Esophagus squamous epithelium (tissue), 5 donors: ENCODE measurements at regions not wholly inside any gene's neighbourhood (a gene's known extent, or its start where the extent isn't known, plus 50 kb on each side); places are given as distances from the start of the nearest gene placed in this dataset.

Source experiments
- DNase-seq: peaks from one replicate; lab custom pipeline; 2025; lab: John Stamatoyannopoulos, UW
- H3K27ac ChIP-seq, 4 donors: fragments of 200-600 bp; sonication (generic); one replicate each; pipeline ENCODE4 v1.5.1; 2016 to 2019; ENCODE audit warnings: mild to moderate bottlenecking in 1 of 4
- H3K27me3 ChIP-seq, 4 donors: fragments of 200-600 bp; sonication (generic); 1 replicate in 3 of 4; 2 replicates in 1 of 4; pipeline versions ENCODE4 v1.5.1 to v1.6.0; 2017 to 2021; ENCODE audit warnings: antibody characterized with exemption in 1 of 4
- H3K36me3 ChIP-seq, 3 donors: fragments of 200-600 bp; sonication (generic); one replicate each; pipeline ENCODE4 v1.5.1; 2016 to 2019
- H3K4me1 ChIP-seq, 3 donors: fragments of 200-600 bp; sonication (generic); one replicate each; pipeline ENCODE4 v1.5.1; 2017 to 2019
- H3K4me3 ChIP-seq, 4 donors: fragments of 200-600 bp; sonication (generic); 1 replicate in 3 of 4; 2 replicates in 1 of 4; pipeline ENCODE4 v1.5.1; 2016 to 2019; ENCODE audit warnings: mild to moderate bottlenecking in 2 of 4, moderate library complexity in 1 of 4
- H3K9me3 ChIP-seq, 3 donors: fragments of 200-600 bp; sonication (generic); one replicate each; pipeline ENCODE4 v1.5.1; 2016 to 2019
- POLR2A ChIP-seq, 4 donors: fragments of 450-650 bp; IDR thresholded peaks; one replicate each; pipeline ENCODE4 v1.6.1; 2017; ENCODE audit warnings: antibody characterized with exemption in 4 of 4, mild to moderate bottlenecking in 4 of 4, moderate library complexity in 3 of 4
- WGBS, 2 donors: methylation state at CpG; one replicate each; pipeline ENCODE4 v1.1.5; 2018; 5-methylcytosine and 5-hydroxymethylcytosine counted together
- intact Hi-C: fragments of 100-400 bp; cut with DNase I; formaldehyde crosslinking; loops from one replicate; pipeline ENCODE4 v1.15.0; 2022
- TF ChIP-seq, protein P1 (sequence below), 6 experiments: fragments of 450-650 bp in 4 of 6; fragments of 200-600 bp in 2 of 6; sonication (generic) in 2 of 6; IDR thresholded peaks; one replicate each; pipeline ENCODE4 v1.5.1; 2016 to 2019; ENCODE audit warnings: antibody characterized with exemption in 6 of 6, mild to moderate bottlenecking in 4 of 6, moderate library complexity in 4 of 6
- donor health status: DM: yes; HTN: yes; CAD: no.

DNA sequence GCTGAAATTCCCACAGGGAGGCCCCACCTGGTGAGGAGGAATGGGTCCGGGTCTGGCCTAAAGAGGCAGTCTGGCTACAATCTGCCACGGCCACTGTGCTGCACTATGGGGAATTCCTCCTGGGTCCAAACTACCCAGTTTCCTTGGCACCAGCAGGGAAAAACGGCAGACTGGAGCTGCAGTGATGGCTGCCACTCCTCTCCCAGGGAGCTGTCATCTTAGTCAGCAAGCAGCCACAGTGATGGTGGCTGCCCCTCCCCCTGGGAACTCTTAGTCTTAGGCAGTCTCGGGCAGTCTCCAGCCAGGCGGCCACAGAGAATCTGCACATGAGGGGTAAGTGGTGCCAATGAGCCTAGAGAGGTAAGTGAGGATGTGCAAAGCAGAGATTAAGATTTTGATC is 205.8 kb downstream of the TMEM38B start:
- Histone ChIP-seq H3K36me3 (no peaks in the 10 kb centered on the region), H3K9me3 (no peaks in the 10 kb centered on the region), H3K4me1 (no peaks in the 10 kb centered on the region), H3K27ac (no peak overlapping the region), H3K27me3 (no peaks in the 10 kb centered on the region), H3K4me3 (no peak overlapping the region)
- intact Hi-C loops, result no loop called here
- no peak for DNase-seq
- TF ChIP-seq, protein P1, sequence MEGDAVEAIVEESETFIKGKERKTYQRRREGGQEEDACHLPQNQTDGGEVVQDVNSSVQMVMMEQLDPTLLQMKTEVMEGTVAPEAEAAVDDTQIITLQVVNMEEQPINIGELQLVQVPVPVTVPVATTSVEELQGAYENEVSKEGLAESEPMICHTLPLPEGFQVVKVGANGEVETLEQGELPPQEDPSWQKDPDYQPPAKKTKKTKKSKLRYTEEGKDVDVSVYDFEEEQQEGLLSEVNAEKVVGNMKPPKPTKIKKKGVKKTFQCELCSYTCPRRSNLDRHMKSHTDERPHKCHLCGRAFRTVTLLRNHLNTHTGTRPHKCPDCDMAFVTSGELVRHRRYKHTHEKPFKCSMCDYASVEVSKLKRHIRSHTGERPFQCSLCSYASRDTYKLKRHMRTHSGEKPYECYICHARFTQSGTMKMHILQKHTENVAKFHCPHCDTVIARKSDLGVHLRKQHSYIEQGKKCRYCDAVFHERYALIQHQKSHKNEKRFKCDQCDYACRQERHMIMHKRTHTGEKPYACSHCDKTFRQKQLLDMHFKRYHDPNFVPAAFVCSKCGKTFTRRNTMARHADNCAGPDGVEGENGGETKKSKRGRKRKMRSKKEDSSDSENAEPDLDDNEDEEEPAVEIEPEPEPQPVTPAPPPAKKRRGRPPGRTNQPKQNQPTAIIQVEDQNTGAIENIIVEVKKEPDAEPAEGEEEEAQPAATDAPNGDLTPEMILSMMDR (IDR thresholded peaks at IDR 0.05), result no peak
- no peak for TF ChIP-seq POLR2A (IDR thresholded peaks at IDR 0.05)
- WGBS, 2 donors, result 76% methylated on average over 3 of the region's 5 CpGs; no CpG with 5 or more reads in 1 of the 2 donors

DNA sequence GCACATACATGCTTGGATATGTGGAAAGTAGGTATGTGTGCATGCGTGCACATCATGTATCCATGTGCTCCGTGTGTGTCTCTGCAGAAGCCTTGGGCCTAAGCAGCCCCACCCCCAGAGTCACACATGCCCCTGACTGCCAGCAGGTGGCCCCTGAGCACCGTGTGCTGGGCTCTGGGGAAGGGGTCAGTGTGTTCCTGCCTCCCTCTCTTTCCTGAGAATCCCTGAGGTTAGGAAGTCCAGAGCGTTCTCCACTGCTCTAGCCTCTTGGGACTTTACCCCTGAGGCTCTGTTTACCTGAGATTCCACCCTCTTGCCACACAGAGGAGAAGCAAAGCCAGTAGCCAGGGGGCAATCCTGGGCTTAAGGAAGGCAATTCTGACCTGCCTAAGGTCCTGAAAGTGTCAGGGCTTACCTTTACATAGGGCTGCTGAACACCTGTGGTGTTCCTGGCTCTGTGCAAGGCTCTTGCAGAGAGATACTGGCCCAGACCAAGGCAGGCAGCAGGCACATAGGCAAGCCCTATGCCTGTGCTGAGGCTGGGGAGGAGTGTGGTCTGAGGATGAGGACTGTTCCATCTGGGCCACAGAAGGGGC is 207.3 kb downstream of the TMEM38B start:
- WGBS, 2 donors, result 20 to 80% methylated on average over 1 of the region's 4 CpGs
- no peak for DNase-seq
- no peaks in the 10 kb centered on the region for H3K27me3 ChIP-seq
- TF ChIP-seq POLR2A (IDR thresholded peaks at IDR 0.05), result no peak
- TF ChIP-seq, protein P1 (IDR thresholded peaks at IDR 0.05), result peak in 4 of 6 experiments; percentile 23 to 47 (median 32)
- H3K9me3 ChIP-seq, result no peaks in the 10 kb centered on the region
- no peaks in the 10 kb centered on the region for H3K4me1 ChIP-seq
- no peak overlapping the region for H3K27ac ChIP-seq
- H3K36me3 ChIP-seq, result no peaks in the 10 kb centered on the region
- intact Hi-C loops, result no loop called here
- no peak overlapping the region for H3K4me3 ChIP-seq

DNA sequence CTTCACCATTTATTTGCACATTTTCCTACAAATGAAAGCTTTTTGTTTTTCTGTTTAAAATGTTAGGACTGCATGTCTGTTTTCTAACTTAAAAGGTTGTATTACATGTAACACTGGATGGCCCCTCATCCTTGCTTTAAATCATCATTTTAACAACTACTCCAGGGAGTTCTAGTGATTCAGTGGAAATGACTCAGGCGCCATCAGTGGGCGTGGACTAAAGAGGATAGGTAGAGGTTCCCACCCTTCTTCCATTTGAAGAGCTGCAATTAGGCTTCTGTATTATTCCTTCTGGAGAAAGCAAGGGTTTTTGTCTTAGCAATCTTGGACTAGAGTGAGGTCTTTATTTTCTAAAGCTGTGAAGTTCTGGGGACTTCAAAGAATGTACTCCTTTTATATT is 213.7 kb downstream of the TMEM38B start:
- Histone ChIP-seq H3K27me3 (no peaks in the 10 kb centered on the region), H3K4me1 (no peaks in the 10 kb centered on the region), H3K27ac (no peak overlapping the region), H3K4me3 (no peak overlapping the region), H3K9me3 (no peaks in the 10 kb centered on the region), H3K36me3 (no peaks in the 10 kb centered on the region)
- TF ChIP-seq, protein P1 (IDR thresholded peaks at IDR 0.05), result no peak
- TF ChIP-seq POLR2A (IDR thresholded peaks at IDR 0.05), result no peak
- DNase-seq, result no peak
- WGBS, 2 donors, result 69 to 74% methylated on average over 2 of the region's 2 CpGs
- intact Hi-C loops, result no loop called here

DNA sequence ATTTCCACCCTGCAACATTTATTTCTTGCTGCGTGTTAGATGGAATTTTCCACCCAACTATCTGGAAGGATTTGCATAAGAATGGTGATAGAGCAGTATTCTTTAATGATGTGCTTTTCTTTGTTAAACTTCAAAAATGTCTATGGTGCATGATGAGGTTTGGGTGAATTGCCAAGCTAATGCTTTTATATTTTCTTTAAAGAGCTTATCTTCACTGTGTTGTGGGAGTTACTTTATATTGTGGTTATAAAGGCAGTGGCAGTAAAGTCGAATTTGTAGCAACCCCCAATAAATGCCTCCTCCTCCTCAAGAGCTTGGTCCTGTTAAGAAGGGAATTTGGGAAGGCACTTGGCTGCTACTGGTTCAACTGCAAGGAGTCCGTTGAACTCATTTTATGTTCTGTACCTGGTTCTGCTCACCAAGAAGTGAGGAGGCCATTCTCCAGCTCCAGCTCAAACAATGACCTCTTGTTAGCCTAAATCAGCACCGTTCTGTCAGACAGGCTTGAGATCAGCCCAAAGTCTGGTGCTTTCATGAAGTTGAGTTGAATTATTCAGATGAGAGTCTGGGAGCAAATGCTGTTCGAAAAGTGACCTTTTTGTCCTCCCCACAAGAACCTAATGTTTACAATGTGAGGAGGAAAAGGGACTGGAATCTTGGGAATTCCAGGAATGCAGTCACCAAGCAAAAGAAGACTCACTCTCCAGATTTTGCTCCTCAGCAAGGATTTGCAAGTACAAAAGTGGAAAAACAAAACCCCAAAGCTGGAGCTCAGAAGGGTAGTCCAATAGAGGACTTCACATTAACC is 217.0 kb downstream of the TMEM38B start:
- H3K27me3 ChIP-seq, result no peaks in the 10 kb centered on the region
- H3K4me1 ChIP-seq, result no peaks in the 10 kb centered on the region
- no peak overlapping the region for H3K4me3 ChIP-seq
- H3K36me3 ChIP-seq, result no peaks in the 10 kb centered on the region
- intact Hi-C loops, result no loop called here
- TF ChIP-seq, protein P1 (IDR thresholded peaks at IDR 0.05), result no peak
- no peak for TF ChIP-seq POLR2A (IDR thresholded peaks at IDR 0.05)
- no peak for DNase-seq
- H3K9me3 ChIP-seq, result no peaks in the 10 kb centered on the region
- H3K27ac ChIP-seq, result no peak overlapping the region
- 40 to 55% methylated on average over 4 to 5 of the region's 5 CpGs for WGBS, 2 donors

DNA sequence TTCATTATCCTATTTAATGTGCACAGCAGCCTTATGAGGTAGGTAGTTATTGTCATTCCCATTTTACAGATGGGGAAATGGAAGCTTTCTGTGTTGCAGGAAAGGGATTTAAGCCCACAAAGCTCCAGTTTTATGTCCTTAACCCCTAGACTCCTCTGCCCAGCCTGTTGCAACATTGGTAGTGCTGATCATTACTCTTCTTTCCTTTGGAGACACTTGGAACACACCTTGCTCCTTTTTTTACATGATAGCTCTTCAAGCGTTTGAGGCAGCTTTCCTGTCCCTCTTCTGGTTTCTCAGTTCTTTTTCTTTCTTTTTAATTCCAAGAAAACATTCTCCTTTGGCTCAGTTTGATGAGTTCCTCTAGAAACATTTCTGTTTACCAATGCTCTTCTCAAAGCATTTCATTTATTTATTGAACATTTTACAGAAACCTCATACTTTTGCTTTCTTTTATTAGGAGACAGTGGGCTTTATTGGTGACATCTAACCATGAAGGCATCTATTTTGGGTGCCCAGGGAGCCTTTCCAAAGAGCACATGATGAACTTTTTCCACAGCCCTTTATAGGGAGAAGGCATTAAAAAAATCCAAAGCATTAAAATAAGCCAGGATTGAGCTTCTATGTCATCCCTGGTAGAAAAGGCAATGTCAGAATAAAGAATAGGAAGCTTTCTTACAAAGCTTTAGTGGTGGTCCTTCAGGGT is 218.0 kb downstream of the TMEM38B start:
- Histone ChIP-seq H3K27me3 (no peaks in the 10 kb centered on the region), H3K9me3 (no peaks in the 10 kb centered on the region), H3K4me1 (no peaks in the 10 kb centered on the region), H3K36me3 (no peaks in the 10 kb centered on the region), H3K27ac (no peak overlapping the region), H3K4me3 (no peak overlapping the region)
- intact Hi-C loops, result no loop called here
- WGBS, 2 donors, result 56 to 63% methylated on average over 1 of the region's 1 CpG
- DNase-seq, result no peak
- no peak for TF ChIP-seq POLR2A (IDR thresholded peaks at IDR 0.05)
- TF ChIP-seq, protein P1 (IDR thresholded peaks at IDR 0.05), result no peak
